Activated naive CD4-positive, alpha-beta T cell treated with anti-CD3 and anti-CD28 coated beads, Interleukin-2, amount 50 U/mL, for 72 hours (primary cell): ENCODE measurements at regions not wholly inside any gene's neighbourhood (a gene's known extent, or its start where the extent isn't known, plus 50 kb on each side); places are given as distances from the start of the nearest gene placed in this dataset.
"Not testable (repeated sequence)": the region's sequence is repeated elsewhere in the genome, so short reads cannot be mapped to it uniquely, and the experiment has no call there.

Source experiments
- ATAC-seq, 2 donors: fragments of 150-1000 bp; cut with Tn5 transposase; 2 replicates each; pipeline ENCODE4 v1.10.0; 2021; ENCODE audit warnings: mild to moderate bottlenecking in 2 of 2, moderate library complexity in 2 of 2
- DNase-seq, 2 donors: peaks; one replicate each; pipeline ENCODE4 v3.0.0; 2021 to 2022; ENCODE audit warnings: low spot score in 2 of 2
- H3K27ac Mint-ChIP-seq, 2 donors: one replicate each; pipeline ENCODE4 v1.8.0; 2022; ENCODE audit warnings: mild to moderate bottlenecking in 2 of 2, mixed read lengths in 2 of 2
- H3K36me3 Mint-ChIP-seq, 2 donors: one replicate each; pipeline ENCODE4 v1.8.0; 2022; ENCODE audit warnings: mixed read lengths in 2 of 2
- H3K9me3 Mint-ChIP-seq, 2 donors: one replicate each; pipeline ENCODE4 v1.8.0; 2022; ENCODE audit warnings: mixed read lengths in 2 of 2

DNA sequence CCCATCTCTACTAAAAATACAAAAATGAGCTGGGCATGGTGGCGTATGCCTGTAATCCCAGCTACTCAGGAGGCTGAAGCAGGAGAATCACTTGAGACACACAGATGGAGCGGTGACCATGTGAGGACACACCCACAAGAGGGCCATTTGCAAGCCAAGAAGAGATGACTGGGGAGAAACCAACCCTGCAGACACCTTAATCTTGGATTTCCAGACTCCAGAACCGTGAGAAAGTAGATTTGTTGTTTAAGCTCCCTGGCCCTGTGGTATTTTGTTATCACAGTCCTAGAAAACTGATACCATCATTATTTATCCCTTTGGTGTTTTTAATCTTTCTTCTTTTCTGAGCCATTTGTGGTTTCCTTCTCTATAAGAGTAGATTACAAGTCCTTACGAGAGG is 88.6 kb upstream of the ID2 start:
- H3K36me3 Mint-ChIP-seq, result no peaks in the 10 kb centered on the region
- no peaks in the 10 kb centered on the region for H3K9me3 Mint-ChIP-seq
- ATAC-seq (no peak), DNase-seq (no peak)
- no peak overlapping the region for H3K27ac Mint-ChIP-seq

- Mint-ChIP-seq H3K36me3 (no peaks in the 10 kb centered on the region), H3K9me3 (no peaks in the 10 kb centered on the region)
- no peak for DNase-seq
Measured at GRCh38 chr2:8594731-8595427, 87.0 kb upstream of the ID2 start.

DNA sequence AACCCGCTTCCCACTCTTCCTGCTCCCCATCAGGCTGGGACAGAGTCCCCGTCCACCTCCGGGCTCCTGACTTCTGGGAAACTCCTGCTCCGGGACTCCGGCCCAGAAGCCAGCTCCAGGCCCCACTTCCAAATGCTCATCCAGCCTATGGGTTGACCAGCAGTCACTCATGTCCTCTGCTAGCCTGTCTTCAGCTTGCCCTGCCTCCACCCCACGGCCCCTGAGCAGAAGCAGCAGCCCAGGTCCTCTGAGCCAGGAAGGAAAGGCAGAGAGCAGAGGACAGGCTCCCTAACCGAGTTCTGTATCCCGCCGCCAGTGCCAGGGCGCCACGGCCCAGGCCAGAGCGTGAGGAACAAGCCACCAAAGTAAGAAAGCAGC is 86.4 kb upstream of the ID2 start:
- DNase-seq (peak in 1 of 2 donors; percentile 18), ATAC-seq (no peak)
- no peaks in the 10 kb centered on the region for H3K36me3 Mint-ChIP-seq
- no peaks in the 10 kb centered on the region for H3K9me3 Mint-ChIP-seq
- no peak overlapping the region for H3K27ac Mint-ChIP-seq

More at GRCh38 chr2:8594731-8595427, 87.0 kb upstream of the ID2 start:
- no peak overlapping the region for H3K27ac Mint-ChIP-seq
- ATAC-seq, result peak in 1 of 2 donors; percentile 29

- no peak for DNase-seq
- no peaks in the 10 kb centered on the region for H3K9me3 Mint-ChIP-seq
- no peaks in the 10 kb centered on the region for H3K36me3 Mint-ChIP-seq
- no peak overlapping the region for H3K27ac Mint-ChIP-seq
- no peak for ATAC-seq
Measured at GRCh38 chr2:8595811-8596600, 85.8 kb upstream of the ID2 start.

DNA sequence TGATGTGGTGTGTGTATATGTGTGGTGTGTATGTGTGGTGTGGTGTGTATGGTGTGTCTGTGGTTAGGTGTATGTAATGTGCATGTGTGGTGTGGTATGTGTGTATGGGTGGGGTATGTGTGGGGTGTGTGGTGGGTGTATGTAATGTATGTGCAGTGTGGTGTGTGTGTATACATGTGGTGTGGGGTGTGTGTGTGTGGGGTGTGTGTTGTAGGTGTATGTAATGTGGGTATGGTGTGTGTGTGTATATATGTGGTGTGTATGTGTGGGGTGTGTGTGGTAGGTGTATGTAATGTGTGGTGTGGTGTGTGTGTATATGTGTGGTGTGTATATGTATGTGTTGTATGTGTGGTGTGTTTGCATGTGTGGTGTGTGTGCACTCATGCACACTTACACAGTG is 84.8 kb upstream of the ID2 start:
- Mint-ChIP-seq H3K27ac (no peak overlapping the region), H3K9me3 (no peaks in the 10 kb centered on the region), H3K36me3 (no peaks in the 10 kb centered on the region)
- no peak for ATAC-seq
- no peak for DNase-seq

- ATAC-seq (no peak), DNase-seq (no peak)
- Mint-ChIP-seq H3K36me3 (no peaks in the 10 kb centered on the region), H3K9me3 (no peaks in the 10 kb centered on the region), H3K27ac (no peak overlapping the region)
Measured at GRCh38 chr2:8597559-8598225, 84.2 kb upstream of the ID2 start.

DNA sequence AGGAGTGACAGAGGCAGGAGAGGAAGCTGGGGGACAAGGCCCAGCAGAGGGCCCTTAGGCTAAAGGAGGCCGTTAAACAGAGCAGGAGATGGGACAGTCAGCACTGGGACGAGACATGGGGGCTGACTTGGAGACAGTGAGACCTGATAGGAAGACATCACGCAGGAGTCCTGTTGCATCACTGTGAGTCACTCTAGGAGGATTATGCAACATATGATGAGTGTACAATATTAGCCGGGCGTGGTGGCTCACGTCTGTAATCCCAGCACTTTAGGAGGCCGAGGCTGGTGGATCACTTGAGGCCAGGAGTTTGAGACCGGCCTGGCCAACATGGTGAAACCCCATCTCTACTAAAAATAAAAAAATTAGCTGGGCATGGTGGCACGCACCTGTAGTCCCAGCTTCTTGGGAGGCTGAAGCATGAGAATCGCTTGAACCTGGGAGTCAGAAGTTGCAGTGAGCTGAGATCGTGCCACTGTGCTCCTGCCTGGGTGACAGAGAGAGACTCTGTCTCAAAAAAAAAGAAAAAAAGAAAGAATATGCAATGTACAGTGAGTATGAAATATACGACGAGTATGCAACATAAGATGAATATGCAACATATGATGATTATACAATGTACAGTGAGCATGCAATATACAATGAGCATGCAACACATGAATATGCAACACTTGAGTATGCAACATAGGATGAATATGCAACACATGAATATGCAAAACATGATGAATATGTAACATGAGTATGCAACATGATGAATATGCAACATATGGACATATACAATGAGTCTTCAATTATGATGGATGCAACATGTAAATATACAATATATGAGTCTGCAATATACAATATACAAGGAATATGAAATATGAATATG is 83.3 kb upstream of the ID2 start:
- ATAC-seq (no peak), DNase-seq (no peak)
- H3K36me3 Mint-ChIP-seq, result no peaks in the 10 kb centered on the region
- H3K27ac Mint-ChIP-seq, result no peak overlapping the region
- H3K9me3 Mint-ChIP-seq, result no peaks in the 10 kb centered on the region

DNA sequence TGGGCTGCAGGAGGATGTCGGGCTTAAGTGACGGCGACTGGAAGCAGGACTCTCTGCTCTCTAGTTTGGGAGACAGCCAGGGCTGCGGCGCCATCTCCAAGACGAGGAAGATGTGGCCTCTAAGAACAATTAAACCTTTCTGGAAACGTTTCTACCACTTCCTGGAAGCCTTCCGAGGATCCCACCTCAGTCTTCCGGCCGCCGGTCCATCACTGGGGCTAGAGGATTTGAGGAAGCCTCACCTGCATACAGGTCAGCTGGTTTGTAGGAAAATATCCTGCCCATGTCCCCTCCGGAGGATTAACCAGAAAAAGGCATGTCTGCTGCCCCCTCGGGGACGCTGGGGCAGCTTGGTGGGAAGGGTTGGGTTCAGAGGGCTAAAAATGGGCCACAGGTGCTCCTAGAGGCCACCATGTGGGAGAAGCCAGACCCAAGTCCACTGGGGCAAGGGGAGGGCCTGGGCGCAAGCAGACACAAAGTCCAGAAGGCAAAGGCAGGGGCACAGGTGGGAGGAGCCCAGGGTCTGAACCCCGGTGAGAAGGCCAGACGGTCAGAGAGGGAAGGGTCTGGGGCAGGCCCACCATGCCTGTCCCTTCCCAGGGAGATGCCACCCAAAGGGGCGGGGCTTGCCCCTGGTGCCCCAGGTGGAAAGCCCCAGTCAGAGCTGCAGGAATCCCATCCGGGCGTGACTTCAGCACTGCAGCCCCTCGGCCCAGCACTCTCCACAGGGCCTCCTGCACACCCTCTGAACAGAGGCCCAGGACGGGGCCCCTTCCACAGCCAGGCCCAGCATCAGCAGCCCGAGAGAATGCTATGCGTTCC is 82.2 kb upstream of the ID2 start:
- Mint-ChIP-seq H3K9me3 (peaks cover 0 to 4% of the 10 kb centered on the region in 2 donors), H3K36me3 (no peaks in the 10 kb centered on the region), H3K27ac (no peak overlapping the region)
- DNase-seq (no peak), ATAC-seq (no peak)

DNA sequence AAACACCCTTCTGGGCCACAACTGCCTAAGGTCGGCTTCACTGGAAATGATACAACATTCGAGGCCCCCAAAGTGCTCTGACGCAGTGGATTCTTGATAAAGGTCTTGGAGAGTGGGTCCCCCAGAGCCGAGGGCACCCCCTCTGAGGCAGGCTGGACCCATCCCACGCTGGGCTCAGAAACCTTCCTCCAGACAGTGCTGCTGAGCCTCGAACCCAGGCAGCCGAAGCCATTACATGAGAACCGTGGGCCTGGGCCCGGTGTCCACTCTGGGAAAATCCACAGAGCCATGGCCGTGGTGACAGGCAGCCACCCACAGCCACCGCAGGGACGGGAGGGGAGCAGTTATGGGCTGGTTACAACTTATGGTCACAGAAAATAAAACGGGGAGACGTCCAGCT is 81.4 kb upstream of the ID2 start:
- Mint-ChIP-seq H3K9me3 (peaks cover 0 to 4% of the 10 kb centered on the region in 2 donors), H3K27ac (no peak overlapping the region), H3K36me3 (no peaks in the 10 kb centered on the region)
- ATAC-seq, result no peak
- no peak for DNase-seq

DNA sequence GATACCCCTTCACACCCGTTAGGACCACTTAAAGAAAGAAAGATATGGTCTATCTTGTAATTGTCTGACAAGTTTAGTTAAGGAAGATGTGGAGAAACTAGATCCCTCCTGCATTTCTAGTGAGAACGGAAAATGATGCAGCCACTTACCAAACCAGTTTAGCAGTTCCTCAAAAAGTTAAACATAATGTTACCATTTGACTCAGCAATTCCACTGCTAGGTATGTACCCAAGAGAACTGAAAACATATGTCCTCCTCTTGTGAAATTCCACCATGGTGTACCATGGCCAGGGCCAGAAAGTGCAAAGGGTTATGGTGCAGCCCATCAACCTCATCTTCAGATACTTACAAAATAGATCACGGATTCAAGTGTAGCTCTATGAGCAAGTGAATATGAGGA is 79.0 kb upstream of the ID2 start:
- no peaks in the 10 kb centered on the region for H3K36me3 Mint-ChIP-seq
- no peak for ATAC-seq

GRCh38 chr2:8603356-8603755 is 78.5 kb upstream of the ID2 start:
- ATAC-seq, H3K27ac Mint-ChIP-seq, H3K36me3 Mint-ChIP-seq, H3K9me3 Mint-ChIP-seq, DNase-seq: not testable (repeated sequence)

More for the DNA sequence above, 79.0 kb upstream of the ID2 start:
- no peak for DNase-seq
- H3K27ac Mint-ChIP-seq, result no peak overlapping the region
- H3K9me3 Mint-ChIP-seq, result peaks cover 0 to 4% of the 10 kb centered on the region in 2 donors

DNA sequence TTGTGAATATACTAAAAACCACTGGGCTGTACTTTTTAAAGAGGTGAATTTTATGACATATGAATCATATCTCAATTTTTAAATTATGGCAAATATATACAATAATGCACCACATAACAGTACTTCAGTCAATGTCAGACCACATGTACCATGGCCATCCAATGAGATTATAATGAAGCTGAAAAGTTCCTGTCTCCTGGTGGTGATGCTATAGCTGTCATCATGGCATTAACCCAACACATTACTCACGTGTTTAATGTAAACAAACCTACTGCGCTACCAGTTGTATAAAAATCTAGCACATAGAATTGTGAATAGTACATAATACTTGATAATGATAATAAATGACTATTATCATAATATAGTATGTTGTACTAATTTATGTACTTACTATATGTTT is 77.6 kb upstream of the ID2 start:
- H3K36me3 Mint-ChIP-seq, result peaks cover 0 to 4% of the 10 kb centered on the region in 2 donors
- no peak overlapping the region for H3K27ac Mint-ChIP-seq
- ATAC-seq, result no peak
- H3K9me3 Mint-ChIP-seq, result peaks cover 2 to 4% of the 10 kb centered on the region in 2 donors
- no peak for DNase-seq

- Mint-ChIP-seq H3K9me3 (peaks cover 3 to 9% of the 10 kb centered on the region in 2 donors), H3K27ac (no peak overlapping the region), H3K36me3 (peaks cover 0 to 14% of the 10 kb centered on the region in 2 donors)
- no peak for DNase-seq
- no peak for ATAC-seq
Measured at GRCh38 chr2:8605351-8606065, 76.3 kb upstream of the ID2 start.

DNA sequence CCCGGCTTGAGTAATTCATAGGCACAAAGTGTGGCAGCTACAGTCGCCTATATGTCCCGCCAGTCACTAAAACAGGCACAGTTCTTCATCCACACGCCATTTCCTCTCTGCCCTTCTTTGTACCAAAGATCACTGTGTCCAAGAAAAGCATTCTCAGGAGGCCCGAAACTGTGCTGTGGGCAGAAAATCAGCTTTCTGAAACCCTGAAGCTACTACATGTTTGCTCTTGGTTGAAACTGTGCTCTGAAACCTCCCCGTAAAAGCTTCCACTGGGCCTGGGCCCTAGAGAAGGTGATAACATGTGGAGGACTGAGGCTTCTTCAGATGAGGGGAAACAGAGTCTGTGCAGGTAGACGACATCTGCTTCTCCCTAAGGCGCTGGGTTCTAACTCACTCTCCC is 75.6 kb upstream of the ID2 start:
- peaks cover 3 to 15% of the 10 kb centered on the region in 2 donors for H3K9me3 Mint-ChIP-seq
- ATAC-seq (peak in 1 of 2 donors; percentile 10), DNase-seq (no peak)
- peaks cover 0 to 21% of the 10 kb centered on the region in 2 donors for H3K36me3 Mint-ChIP-seq
- H3K27ac Mint-ChIP-seq, result peak overlapping the region in 1 of 2 donors; percentile 75
